ENCODE measurements at regions not wholly inside any gene's neighbourhood (a gene's known extent, or its start where the extent isn't known, plus 50 kb on each side); places are given as distances from the start of the nearest gene placed in this dataset.

GRCh38 chr14:87503711-87504110 is 489.3 kb downstream of the GALC start:
- peaks cover 0 to 3% (median 1%) of the 10 kb centered on the region in 4 donors for H3K9me3 ChIP-seq (ENCODE audit: control insufficient read depth in 4 of 4, insufficient read depth in 3 of 4, low read length in 3 of 4)
- WGBS, 2 donors: 74 to 87% methylated on average over 3 of the region's 3 CpGs
- no peaks in the 10 kb centered on the region for H3K4me1 ChIP-seq (ENCODE audit: control insufficient read depth in 5 of 5, insufficient read depth in 5 of 5, low read length in 5 of 5)
- DNase-seq (no peak), ATAC-seq (ENCODE audit: insufficient read depth, low FRiP score) (no peak)
- TF ChIP-seq CTCF (IDR thresholded peaks at IDR 0.05; ENCODE audit: control extremely low read depth, extremely low read depth): no peak
- no peaks in the 10 kb centered on the region for H3K36me3 ChIP-seq (ENCODE audit: control insufficient read depth in 4 of 4, insufficient read depth in 4 of 4, low read length in 4 of 4)
- H3K27ac ChIP-seq (ENCODE audit: low read depth in 1 of 2, low read length in 1 of 2): no peak overlapping the region
- no peak overlapping the region for H3K9ac ChIP-seq (ENCODE audit: insufficient read depth in 1 of 2, low read length in 2 of 2)
- no peaks in the 10 kb centered on the region for H3K27me3 ChIP-seq (ENCODE audit: control insufficient read depth in 3 of 3, insufficient read depth in 3 of 3, low read length in 2 of 3)
- H3K4me3 ChIP-seq: no peak overlapping the region

DNA sequence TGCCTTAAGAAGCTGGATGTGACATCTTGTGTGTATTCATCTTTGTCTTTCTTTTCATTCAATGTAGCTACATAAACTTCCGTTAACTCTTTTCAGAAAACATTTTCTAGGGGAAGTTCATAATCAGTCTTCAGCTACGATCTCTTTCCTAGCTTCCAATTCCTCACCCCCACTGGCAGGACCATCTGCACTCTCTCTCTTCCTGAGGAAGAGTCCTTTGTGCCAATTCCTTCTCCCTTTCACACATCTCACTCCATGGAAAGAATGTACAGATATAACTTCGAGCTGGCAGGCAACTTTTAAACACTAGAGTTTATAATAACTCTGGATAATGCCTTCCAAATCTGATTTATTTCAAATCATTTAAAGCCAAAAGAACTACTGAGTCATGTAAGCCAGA is 495.7 kb downstream of the GALC start:
- Histone ChIP-seq H3K4me1 (ENCODE audit: control insufficient read depth in 5 of 5, insufficient read depth in 5 of 5, low read length in 5 of 5) (no peaks in the 10 kb centered on the region), H3K4me3 (no peak overlapping the region), H3K36me3 (ENCODE audit: control insufficient read depth in 4 of 4, insufficient read depth in 4 of 4, low read length in 4 of 4) (no peaks in the 10 kb centered on the region), H3K27ac (ENCODE audit: low read depth in 1 of 2, low read length in 1 of 2) (no peak overlapping the region), H3K9ac (ENCODE audit: insufficient read depth in 1 of 2, low read length in 2 of 2) (no peak overlapping the region), H3K9me3 (ENCODE audit: control insufficient read depth in 4 of 4, insufficient read depth in 3 of 4, low read length in 3 of 4) (peaks cover 0 to 2% (median 0%) of the 10 kb centered on the region in 4 donors), H3K27me3 (ENCODE audit: control insufficient read depth in 3 of 3, insufficient read depth in 3 of 3, low read length in 2 of 3) (no peaks in the 10 kb centered on the region)
- no peak for TF ChIP-seq CTCF (IDR thresholded peaks at IDR 0.05; ENCODE audit: control extremely low read depth, extremely low read depth)
- ATAC-seq (ENCODE audit: insufficient read depth, low FRiP score): no peak
- DNase-seq: no peak
- 57 to 69% methylated on average over 3 of the region's 3 CpGs for WGBS, 2 donors

DNA sequence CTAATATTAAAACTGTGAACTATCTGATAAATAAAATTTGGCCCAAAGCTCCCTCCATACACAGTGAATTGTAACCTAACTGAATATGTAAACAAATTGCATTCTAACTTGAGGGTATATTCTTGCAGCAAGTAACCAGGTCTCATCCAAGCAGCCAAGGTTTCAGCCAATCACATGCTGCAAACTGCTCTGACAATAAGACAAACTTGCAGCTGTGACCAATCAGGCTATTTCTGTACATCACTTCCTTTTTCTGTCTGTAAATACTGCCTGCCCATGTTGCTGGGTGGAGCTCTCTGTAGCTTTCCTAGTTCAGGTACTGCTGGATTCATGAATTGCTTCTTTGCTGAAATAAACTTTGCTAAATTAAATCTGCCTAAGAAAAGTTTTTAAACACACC is 499.0 kb downstream of the GALC start:
- H3K4me1 ChIP-seq (ENCODE audit: control insufficient read depth in 5 of 5, insufficient read depth in 5 of 5, low read length in 5 of 5): no peaks in the 10 kb centered on the region
- H3K9me3 ChIP-seq (ENCODE audit: control insufficient read depth in 4 of 4, insufficient read depth in 3 of 4, low read length in 3 of 4): peaks cover 0 to 2% (median 0%) of the 10 kb centered on the region in 4 donors
- H3K9ac ChIP-seq (ENCODE audit: insufficient read depth in 1 of 2, low read length in 2 of 2): no peak overlapping the region
- no peak overlapping the region for H3K4me3 ChIP-seq
- H3K27me3 ChIP-seq (ENCODE audit: control insufficient read depth in 3 of 3, insufficient read depth in 3 of 3, low read length in 2 of 3): no peaks in the 10 kb centered on the region
- no peaks in the 10 kb centered on the region for H3K36me3 ChIP-seq (ENCODE audit: control insufficient read depth in 4 of 4, insufficient read depth in 4 of 4, low read length in 4 of 4)
- ATAC-seq (ENCODE audit: insufficient read depth, low FRiP score): no peak
- TF ChIP-seq CTCF (IDR thresholded peaks at IDR 0.05; ENCODE audit: control extremely low read depth, extremely low read depth): no peak
- no peak for DNase-seq
- H3K27ac ChIP-seq (ENCODE audit: low read depth in 1 of 2, low read length in 1 of 2): no peak overlapping the region

- H3K27ac ChIP-seq (ENCODE audit: low read depth in 1 of 2, low read length in 1 of 2): no peak overlapping the region
- H3K4me1 ChIP-seq (ENCODE audit: control insufficient read depth in 5 of 5, insufficient read depth in 5 of 5, low read length in 5 of 5): no peaks in the 10 kb centered on the region
- 76 to 84% methylated on average over 2 of the region's 2 CpGs for WGBS, 2 donors
- no peak overlapping the region for H3K9ac ChIP-seq (ENCODE audit: insufficient read depth in 1 of 2, low read length in 2 of 2)
- H3K4me3 ChIP-seq: no peak overlapping the region
- no peaks in the 10 kb centered on the region for H3K9me3 ChIP-seq (ENCODE audit: control insufficient read depth in 4 of 4, insufficient read depth in 3 of 4, low read length in 3 of 4)
- DNase-seq: no peak
- no peak for TF ChIP-seq CTCF (IDR thresholded peaks at IDR 0.05; ENCODE audit: control extremely low read depth, extremely low read depth)
- H3K36me3 ChIP-seq (ENCODE audit: control insufficient read depth in 4 of 4, insufficient read depth in 4 of 4, low read length in 4 of 4): no peaks in the 10 kb centered on the region
- ATAC-seq (ENCODE audit: insufficient read depth, low FRiP score): no peak
- no peaks in the 10 kb centered on the region for H3K27me3 ChIP-seq (ENCODE audit: control insufficient read depth in 3 of 3, insufficient read depth in 3 of 3, low read length in 2 of 3)
Observed at GRCh38 chr14:87492561-87492960, 500.4 kb downstream of the GALC start.
